HG03103 (cell line): ENCODE measurements at regions not wholly inside any gene's neighbourhood (a gene's known extent, or its start where the extent isn't known, plus 50 kb on each side); places are given as distances from the start of the nearest gene placed in this dataset.
"Not testable (repeated sequence)": the region's sequence is repeated elsewhere in the genome, so short reads cannot be mapped to it uniquely, and the experiment has no call there.

Experiments used
- ATAC-seq: cut with Tn5 transposase; IDR thresholded peaks from one replicate; pipeline ENCODE4 v1.9.1; 2021; ENCODE audit warnings: low read depth; ENCODE audit not compliant: unreplicated experiment

- no peak for ATAC-seq
Measured at GRCh38 chr13:65746406-65746921, 1483.7 kb downstream of the PCDH9 start.

GRCh38 chr13:65744836-65745235, 1485.3 kb downstream of the PCDH9 start:
- ATAC-seq = no peak

- ATAC-seq = no peak
Measured at GRCh38 chr13:65733110-65733509, 1497.0 kb downstream of the PCDH9 start.

GRCh38 chr13:65727070-65727469, 1503.1 kb downstream of the PCDH9 start:
- ATAC-seq = no peak

GRCh38 chr13:65725006-65725405, 1505.1 kb downstream of the PCDH9 start:
- ATAC-seq = no peak

- no peak for ATAC-seq
Measured at GRCh38 chr13:65724226-65724625, 1505.9 kb downstream of the PCDH9 start.

GRCh38 chr13:65722506-65722905, 1507.6 kb downstream of the PCDH9 start:
- ATAC-seq = no peak

- no peak for ATAC-seq
Measured at GRCh38 chr13:65719831-65720230, 1510.3 kb downstream of the PCDH9 start.

GRCh38 chr13:65710514-65710913, 1519.6 kb downstream of the PCDH9 start:
- ATAC-seq = no peak

GRCh38 chr13:65697843-65698242, 1532.3 kb downstream of the PCDH9 start:
- ATAC-seq = no peak

- ATAC-seq = no peak
Measured at GRCh38 chr13:65679240-65679639, 1550.9 kb downstream of the PCDH9 start.

- no peak for ATAC-seq
Measured at GRCh38 chr13:65677906-65678305, 1552.2 kb downstream of the PCDH9 start.

- ATAC-seq = not testable (repeated sequence)
Measured at GRCh38 chr13:65675383-65675782, 1554.8 kb downstream of the PCDH9 start.

- ATAC-seq = no peak
Measured at GRCh38 chr13:65670014-65670625, 1560.0 kb downstream of the PCDH9 start.

- no peak for ATAC-seq
Measured at GRCh38 chr13:65660731-65661130, 1569.4 kb downstream of the PCDH9 start.

- ATAC-seq = no peak
Measured at GRCh38 chr13:65656740-65657329, 1573.3 kb downstream of the PCDH9 start.

- no peak for ATAC-seq
Measured at GRCh38 chr13:65653613-65654012, 1576.5 kb downstream of the PCDH9 start.

GRCh38 chr13:65650321-65650720, 1579.8 kb downstream of the PCDH9 start:
- no peak for ATAC-seq

- ATAC-seq = no peak
Measured at GRCh38 chr13:65642996-65643395, 1587.1 kb downstream of the PCDH9 start.

- ATAC-seq = no peak
Measured at GRCh38 chr13:65642301-65642700, 1587.8 kb downstream of the PCDH9 start.

GRCh38 chr13:65638572-65639168, 1591.5 kb downstream of the PCDH9 start:
- ATAC-seq = peak; percentile 79

- ATAC-seq = no peak
Measured at GRCh38 chr13:65633806-65634205, 1596.3 kb downstream of the PCDH9 start.
